ENCODE measurements at regions not wholly inside any gene's neighbourhood (a gene's known extent, or its start where the extent isn't known, plus 50 kb on each side); places are given as distances from the start of the nearest gene placed in this dataset.

GRCh38 chr12:77578466-77579220 lies 252.1 kb upstream of the NAV3 start:
- no peak for TF ChIP-seq ZFX (IDR thresholded peaks at IDR 0.05)
- TF ChIP-seq, protein P1, sequence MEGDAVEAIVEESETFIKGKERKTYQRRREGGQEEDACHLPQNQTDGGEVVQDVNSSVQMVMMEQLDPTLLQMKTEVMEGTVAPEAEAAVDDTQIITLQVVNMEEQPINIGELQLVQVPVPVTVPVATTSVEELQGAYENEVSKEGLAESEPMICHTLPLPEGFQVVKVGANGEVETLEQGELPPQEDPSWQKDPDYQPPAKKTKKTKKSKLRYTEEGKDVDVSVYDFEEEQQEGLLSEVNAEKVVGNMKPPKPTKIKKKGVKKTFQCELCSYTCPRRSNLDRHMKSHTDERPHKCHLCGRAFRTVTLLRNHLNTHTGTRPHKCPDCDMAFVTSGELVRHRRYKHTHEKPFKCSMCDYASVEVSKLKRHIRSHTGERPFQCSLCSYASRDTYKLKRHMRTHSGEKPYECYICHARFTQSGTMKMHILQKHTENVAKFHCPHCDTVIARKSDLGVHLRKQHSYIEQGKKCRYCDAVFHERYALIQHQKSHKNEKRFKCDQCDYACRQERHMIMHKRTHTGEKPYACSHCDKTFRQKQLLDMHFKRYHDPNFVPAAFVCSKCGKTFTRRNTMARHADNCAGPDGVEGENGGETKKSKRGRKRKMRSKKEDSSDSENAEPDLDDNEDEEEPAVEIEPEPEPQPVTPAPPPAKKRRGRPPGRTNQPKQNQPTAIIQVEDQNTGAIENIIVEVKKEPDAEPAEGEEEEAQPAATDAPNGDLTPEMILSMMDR (conservative IDR thresholded peaks at IDR 0.05) = no peak
- no peak overlapping the region for H3K27ac ChIP-seq

DNA sequence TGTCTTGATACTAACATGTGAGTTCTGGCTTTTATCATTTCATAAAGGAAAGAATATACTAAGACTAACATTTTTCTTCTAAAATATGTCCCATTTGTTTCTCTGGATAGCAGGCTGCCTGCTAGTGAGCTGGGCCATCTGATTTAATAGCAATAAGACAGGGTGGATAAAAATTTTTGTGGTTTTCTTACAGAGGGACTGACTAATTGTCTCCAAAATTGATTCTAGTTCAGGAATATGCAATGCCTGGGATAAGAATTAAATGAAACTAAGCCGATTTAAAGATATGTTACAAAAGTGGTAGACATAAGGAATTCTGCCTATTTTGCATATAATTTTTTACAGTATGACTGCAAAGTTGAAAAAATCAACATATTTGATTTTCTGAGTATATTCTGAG lies 252.9 kb upstream of the NAV3 start:
- no peak for TF ChIP-seq ZFX (IDR thresholded peaks at IDR 0.05)
- TF ChIP-seq, protein P1 (conservative IDR thresholded peaks at IDR 0.05) = no peak
- no peak overlapping the region for H3K27ac ChIP-seq

DNA sequence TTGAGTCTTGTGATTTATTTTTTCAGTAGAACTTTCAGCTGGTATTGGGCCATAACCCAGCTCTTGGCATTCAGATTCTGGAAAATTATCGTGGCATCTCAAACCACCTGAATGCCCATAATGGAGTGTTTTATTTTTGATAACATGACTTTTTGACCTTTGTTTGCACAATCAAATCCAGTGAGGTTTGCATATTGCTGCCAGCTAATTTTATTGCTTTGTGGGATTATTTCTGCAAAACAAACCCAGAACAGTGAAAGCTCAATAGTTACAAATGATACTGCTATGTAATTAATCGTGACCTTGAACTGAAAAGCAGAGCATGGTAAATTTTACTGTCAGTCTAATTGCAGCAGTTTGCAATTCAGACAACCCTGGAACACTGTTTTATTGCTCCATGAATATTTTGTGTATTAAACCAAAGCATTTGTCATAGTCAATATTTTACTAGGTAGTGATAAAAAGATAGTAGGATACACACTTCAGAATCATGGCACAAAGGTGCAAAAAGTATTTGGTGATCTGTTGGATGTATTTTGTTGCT lies 255.2 kb upstream of the NAV3 start:
- no peak overlapping the region for H3K27ac ChIP-seq
- no peak for TF ChIP-seq ZFX (IDR thresholded peaks at IDR 0.05)
- TF ChIP-seq, protein P1 (conservative IDR thresholded peaks at IDR 0.05) = no peak

GRCh38 chr12:77572371-77572770 lies 258.3 kb upstream of the NAV3 start:
- H3K27ac ChIP-seq = no peak overlapping the region
- TF ChIP-seq, protein P1 (conservative IDR thresholded peaks at IDR 0.05) = no peak
- TF ChIP-seq ZFX (IDR thresholded peaks at IDR 0.05) = no peak

DNA sequence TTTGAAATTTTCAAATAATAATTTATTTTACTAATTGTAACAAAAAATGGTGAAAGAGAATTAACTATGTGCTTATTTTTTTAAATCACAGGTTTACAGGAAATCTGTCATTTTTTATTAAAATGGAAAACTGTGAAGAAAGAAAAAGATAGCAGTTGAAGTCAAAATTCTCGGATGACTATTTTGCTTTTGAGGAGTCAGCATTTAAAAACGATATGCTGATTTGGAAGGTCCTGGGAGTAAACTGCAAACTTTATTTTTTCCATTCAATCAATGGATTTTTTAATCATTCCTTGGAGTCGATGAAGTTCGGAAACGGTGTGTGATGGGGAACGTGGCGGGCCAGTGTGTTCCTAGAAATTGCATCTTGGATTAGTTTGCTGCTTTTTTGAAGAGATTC lies 258.9 kb upstream of the NAV3 start:
- TF ChIP-seq ZFX (IDR thresholded peaks at IDR 0.05) = no peak
- TF ChIP-seq, protein P1 (conservative IDR thresholded peaks at IDR 0.05) = no peak
- H3K27ac ChIP-seq = no peak overlapping the region

DNA sequence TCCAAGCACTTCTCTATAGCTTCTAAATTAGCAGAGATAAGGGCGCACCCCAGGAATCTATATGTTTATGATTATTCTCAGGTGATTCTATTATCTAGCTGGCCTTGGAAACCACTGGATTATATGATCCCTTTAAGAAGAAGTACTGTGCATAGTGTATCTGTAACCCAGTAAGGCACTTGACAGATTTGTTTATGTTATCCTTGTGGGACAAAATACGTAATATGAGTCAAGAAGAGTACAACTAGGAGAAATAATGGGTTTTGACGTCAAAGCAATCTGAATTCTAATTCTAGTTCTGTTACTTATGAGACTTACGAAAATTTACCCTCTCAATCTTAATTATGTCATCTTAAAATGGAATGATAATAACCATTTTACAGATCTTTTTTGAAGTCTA lies 259.6 kb upstream of the NAV3 start:
- no peak overlapping the region for H3K27ac ChIP-seq
- TF ChIP-seq, protein P1 (conservative IDR thresholded peaks at IDR 0.05) = no peak
- TF ChIP-seq ZFX (IDR thresholded peaks at IDR 0.05) = no peak

DNA sequence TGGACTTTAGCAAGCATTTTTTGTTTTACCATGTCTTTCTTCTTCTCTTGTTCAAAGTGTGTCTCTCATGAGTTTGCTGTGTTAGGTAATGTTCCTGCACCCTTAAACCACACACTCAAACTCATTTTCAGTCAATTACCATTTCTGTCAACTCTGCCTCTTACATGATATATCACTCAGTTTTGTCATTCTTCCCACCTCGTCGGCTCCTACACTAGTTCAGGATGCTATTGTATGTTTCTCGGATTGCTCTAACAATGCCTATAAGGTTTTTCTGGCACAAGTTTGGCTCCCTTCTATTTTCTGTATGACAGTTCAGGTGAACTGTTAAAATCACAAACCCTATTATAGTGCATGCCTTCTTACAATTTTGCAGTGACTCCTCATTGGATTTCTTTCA lies 260.8 kb upstream of the NAV3 start:
- TF ChIP-seq, protein P1 (conservative IDR thresholded peaks at IDR 0.05) = no peak
- no peak for TF ChIP-seq ZFX (IDR thresholded peaks at IDR 0.05)
- H3K27ac ChIP-seq = no peak overlapping the region
